ENCODE measurements at regions not wholly inside any gene's neighbourhood (a gene's known extent, or its start where the extent isn't known, plus 50 kb on each side); places are given as distances from the start of the nearest gene placed in this dataset.
"Not testable (repeated sequence)": the region's sequence is repeated elsewhere in the genome, so short reads cannot be mapped to it uniquely, and the experiment has no call there.

GRCh38 chr5:99061711-99062110, 132.9 kb upstream of the CHD1 start:
- DNase-seq, result no peak
- ATAC-seq, result no peak
- Mint-ChIP-seq H3K4me3 (no peak overlapping the region), H3K27ac (no peak overlapping the region), H3K9me3 (no peaks in the 10 kb centered on the region), H3K4me1 (peaks cover 5% of the 10 kb centered on the region), H3K27me3 (no peaks in the 10 kb centered on the region)

DNA sequence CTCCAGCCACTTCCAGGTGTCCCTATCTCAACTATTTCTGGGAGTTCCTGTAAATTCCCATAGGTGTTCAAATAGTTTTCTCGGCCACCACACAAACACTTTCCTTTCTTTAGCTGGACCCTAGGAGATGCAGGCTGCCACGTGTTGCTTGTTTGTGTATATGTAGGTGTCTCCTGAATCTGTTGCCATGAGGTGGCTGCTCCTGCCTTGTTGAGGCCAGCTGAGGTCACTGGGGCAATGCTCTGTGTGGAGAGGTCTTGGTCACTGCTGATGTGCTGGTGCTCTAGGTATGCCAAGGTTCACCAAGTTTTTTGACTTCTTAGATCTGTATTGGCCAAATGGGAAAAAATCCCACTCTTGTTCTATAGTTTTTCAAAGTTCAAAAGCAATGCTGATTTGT, 132.5 kb upstream of the CHD1 start:
- ATAC-seq, result no peak
- Mint-ChIP-seq H3K27ac (no peak overlapping the region), H3K9me3 (no peaks in the 10 kb centered on the region)

GRCh38 chr5:99060306-99061261, 131.8 kb upstream of the CHD1 start:
- Mint-ChIP-seq H3K4me3 (peak overlapping the region; percentile 27 to 47), H3K4me1 (peaks cover 5% of the 10 kb centered on the region), H3K27ac (no peak overlapping the region), H3K9me3 (no peaks in the 10 kb centered on the region), H3K27me3 (no peaks in the 10 kb centered on the region)
- ATAC-seq (peak; percentile 49), DNase-seq (peak; percentile 71 to 74)

More for the DNA sequence above, 132.5 kb upstream of the CHD1 start:
- Mint-ChIP-seq H3K4me1 (peaks cover 5% of the 10 kb centered on the region), H3K4me3 (no peak overlapping the region), H3K27me3 (no peaks in the 10 kb centered on the region)
- no peak for DNase-seq

DNA sequence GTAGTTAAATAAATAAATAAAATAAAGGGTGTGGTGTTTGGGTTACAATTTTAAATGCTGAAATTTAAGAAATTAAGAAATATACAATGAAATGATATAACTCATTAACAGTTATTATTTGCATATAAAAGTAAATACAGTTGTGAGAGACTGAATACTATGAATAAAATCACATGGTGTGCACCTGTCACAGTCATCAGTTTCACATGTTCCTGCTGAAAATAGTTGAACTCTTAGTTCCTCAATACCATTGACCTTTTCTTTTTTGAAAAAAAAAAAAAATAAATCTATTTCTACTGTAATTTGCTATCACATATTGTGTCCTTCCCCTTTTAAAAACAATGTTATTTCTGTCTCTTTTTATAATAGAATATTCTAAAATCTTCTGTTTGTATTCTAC, 130.9 kb upstream of the CHD1 start:
- no peak overlapping the region for H3K27ac Mint-ChIP-seq
- no peak for DNase-seq
- no peaks in the 10 kb centered on the region for H3K27me3 Mint-ChIP-seq
- peaks cover 5% of the 10 kb centered on the region for H3K4me1 Mint-ChIP-seq
- ATAC-seq, result no peak
- no peaks in the 10 kb centered on the region for H3K9me3 Mint-ChIP-seq
- no peak overlapping the region for H3K4me3 Mint-ChIP-seq

GRCh38 chr5:99058466-99058865, 129.7 kb upstream of the CHD1 start:
- DNase-seq, result no peak
- ATAC-seq, result no peak
- Mint-ChIP-seq H3K4me3 (no peak overlapping the region), H3K27me3 (no peaks in the 10 kb centered on the region), H3K4me1 (peaks cover 5% of the 10 kb centered on the region), H3K9me3 (no peaks in the 10 kb centered on the region), H3K27ac (no peak overlapping the region)

GRCh38 chr5:99054972-99055371, 126.2 kb upstream of the CHD1 start:
- DNase-seq, result no peak
- Mint-ChIP-seq H3K4me3 (no peak overlapping the region), H3K27ac (no peak overlapping the region), H3K4me1 (peaks cover 5% of the 10 kb centered on the region), H3K27me3 (no peaks in the 10 kb centered on the region), H3K9me3 (no peaks in the 10 kb centered on the region)
- ATAC-seq, result peak; percentile 50

- ATAC-seq, result no peak
- Mint-ChIP-seq H3K4me3 (no peak overlapping the region), H3K27ac (no peak overlapping the region), H3K4me1 (no peaks in the 10 kb centered on the region), H3K9me3 (peaks cover 18 to 20% of the 10 kb centered on the region in 2 donors), H3K27me3 (no peaks in the 10 kb centered on the region)
- DNase-seq, result no peak
These were observed 117.1 kb upstream of the CHD1 start for GRCh38 chr5:99045871-99046270.

DNA sequence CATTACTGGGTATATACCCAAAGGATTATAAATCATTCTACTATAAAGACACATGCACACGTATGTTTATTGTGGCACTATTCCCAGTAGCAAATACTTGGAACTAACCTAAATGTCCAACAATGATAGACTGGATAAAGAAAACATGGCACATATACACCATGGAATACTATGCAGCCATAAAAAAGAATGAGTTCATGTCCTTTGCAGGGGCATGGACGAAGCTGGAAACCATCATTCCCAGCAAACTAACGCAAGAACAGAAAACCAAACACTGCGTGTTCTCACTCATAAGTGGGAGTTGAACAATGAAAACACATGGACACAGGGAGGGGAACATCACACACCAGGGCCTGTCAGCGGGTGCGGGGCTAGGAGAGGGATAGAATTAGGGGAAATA, 114.5 kb upstream of the CHD1 start:
- H3K27ac Mint-ChIP-seq, ATAC-seq, H3K4me1 Mint-ChIP-seq, DNase-seq, H3K4me3 Mint-ChIP-seq, H3K27me3 Mint-ChIP-seq: not testable (repeated sequence)
- peaks cover 38 to 42% of the 10 kb centered on the region in 2 donors for H3K9me3 Mint-ChIP-seq

DNA sequence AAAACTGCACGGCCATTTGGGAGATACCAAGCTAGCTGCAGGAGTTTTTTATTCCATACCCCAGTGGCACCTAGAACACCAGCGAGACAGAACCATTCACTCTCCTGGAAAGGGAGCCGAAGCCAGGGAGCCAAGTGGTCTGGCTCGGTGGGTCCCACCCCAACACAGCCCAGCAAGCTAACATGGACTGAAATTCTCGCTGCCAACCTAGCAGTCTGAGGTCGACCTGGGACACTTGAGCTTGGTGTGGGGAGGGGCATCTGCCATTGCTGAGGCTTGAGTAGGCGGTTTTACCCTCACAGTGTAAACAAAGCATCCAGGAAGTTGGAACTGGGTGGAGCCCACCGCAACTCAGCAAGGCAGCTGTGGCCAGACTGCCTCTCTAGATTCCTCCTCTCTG, 108.9 kb upstream of the CHD1 start:
- ATAC-seq (peak; percentile 63), DNase-seq (peak in 1 of 2 donors; percentile 30)
- H3K4me1 Mint-ChIP-seq, result peaks cover 37% of the 10 kb centered on the region
- peaks cover 35 to 42% of the 10 kb centered on the region in 2 donors for H3K9me3 Mint-ChIP-seq
- H3K27ac Mint-ChIP-seq, result peak overlapping the region; percentile 34
- H3K4me3 Mint-ChIP-seq, result peak overlapping the region in 1 of 2 donors; percentile 36
- no peaks in the 10 kb centered on the region for H3K27me3 Mint-ChIP-seq

DNA sequence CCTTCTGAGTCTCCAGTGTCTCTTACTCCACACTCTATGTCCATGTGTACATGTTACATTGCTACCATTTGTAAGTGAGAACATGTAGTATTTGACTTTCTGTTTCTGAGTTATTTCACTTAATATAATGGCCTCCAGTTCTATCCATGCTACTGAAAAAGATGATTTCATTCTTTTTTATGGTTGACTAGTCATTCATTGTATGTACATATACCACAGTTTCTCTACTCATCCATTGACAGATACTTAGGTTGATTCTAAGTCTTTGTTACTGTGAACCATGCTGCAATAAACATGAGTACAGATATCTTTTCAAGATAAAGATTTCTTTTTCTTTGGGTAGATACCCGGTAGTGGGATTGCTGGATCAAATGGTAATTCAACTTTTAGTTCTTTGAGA, 107.1 kb upstream of the CHD1 start:
- ATAC-seq (peak; percentile 72), DNase-seq (no peak)
- Mint-ChIP-seq H3K9me3 (peaks cover 18 to 25% of the 10 kb centered on the region in 2 donors), H3K27ac (no peak overlapping the region), H3K4me1 (peaks cover 44% of the 10 kb centered on the region), H3K4me3 (no peak overlapping the region), H3K27me3 (no peaks in the 10 kb centered on the region)

DNA sequence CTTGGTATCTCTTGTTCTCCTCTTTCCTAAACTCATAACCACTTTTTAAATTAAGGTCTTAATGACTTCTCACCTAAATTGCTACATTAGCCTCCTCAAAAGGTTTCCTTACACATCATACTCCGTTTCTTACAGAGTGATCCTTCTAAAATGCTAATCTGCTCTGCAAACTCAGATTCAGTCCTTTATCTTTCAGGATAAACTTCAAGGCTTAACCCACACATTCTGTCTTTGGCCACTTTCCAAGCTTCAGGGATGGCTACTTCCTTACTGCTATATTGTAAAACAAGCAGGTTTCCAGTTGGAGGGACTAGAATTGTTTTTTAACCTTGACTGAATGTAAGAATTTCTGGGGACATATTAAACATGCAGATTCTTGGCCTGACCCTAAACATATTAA, 105.5 kb upstream of the CHD1 start:
- Mint-ChIP-seq H3K9me3 (peaks cover 5 to 9% of the 10 kb centered on the region in 2 donors), H3K27ac (no peak overlapping the region), H3K4me3 (peak overlapping the region; percentile 7 to 49), H3K4me1 (peaks cover 54% of the 10 kb centered on the region), H3K27me3 (no peaks in the 10 kb centered on the region)
- ATAC-seq (no peak), DNase-seq (no peak)

DNA sequence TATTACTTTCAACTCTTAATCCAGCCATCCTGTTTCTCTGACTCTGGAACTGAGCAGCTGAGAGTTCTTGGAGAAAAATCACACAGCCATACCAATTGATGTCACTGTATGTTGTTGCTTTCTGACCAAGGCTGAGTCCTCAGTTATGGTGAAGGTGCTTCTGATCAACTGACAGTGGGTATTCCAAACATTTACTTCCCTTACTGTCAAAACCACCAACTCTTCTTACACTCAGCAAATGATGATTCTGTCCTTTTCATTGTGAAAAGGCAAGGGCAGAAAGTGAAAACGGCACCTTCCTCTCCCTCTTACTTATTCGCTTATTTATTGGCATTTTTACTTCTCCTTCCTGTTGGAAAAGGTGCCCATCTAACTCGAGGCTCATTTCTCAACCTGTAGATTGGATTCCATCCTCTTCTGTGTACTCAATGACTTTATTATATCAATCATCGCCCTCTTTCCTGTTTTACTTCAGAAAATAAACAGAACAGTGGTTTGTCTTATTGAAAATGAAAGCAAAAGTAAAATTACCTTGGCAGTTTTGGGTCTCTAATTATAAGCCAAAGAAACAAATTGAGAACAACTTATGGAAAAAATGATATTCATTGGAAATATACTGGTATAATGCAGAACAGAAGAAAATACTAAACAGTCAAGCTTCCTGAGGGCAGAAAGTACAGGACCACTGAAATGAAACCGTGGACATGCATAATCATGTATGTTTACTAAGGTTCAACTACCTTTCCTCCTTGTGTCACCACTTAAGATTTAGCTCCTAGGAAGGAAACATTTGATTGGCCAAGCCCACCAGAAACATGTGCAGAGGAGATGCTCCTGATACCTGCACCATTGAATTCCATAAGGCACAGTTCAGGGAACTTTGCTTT, 104.5 kb upstream of the CHD1 start:
- H3K9me3 Mint-ChIP-seq, result peaks cover 0 to under 1% of the 10 kb centered on the region in 2 donors
- no peak for DNase-seq
- peaks cover 60% of the 10 kb centered on the region for H3K4me1 Mint-ChIP-seq
- H3K27me3 Mint-ChIP-seq, result no peaks in the 10 kb centered on the region
- H3K4me3 Mint-ChIP-seq, result peak overlapping the region; percentile 87 to 89
- ATAC-seq, result peak; percentile 18
- H3K27ac Mint-ChIP-seq, result peak overlapping the region; percentile 94 to 97

DNA sequence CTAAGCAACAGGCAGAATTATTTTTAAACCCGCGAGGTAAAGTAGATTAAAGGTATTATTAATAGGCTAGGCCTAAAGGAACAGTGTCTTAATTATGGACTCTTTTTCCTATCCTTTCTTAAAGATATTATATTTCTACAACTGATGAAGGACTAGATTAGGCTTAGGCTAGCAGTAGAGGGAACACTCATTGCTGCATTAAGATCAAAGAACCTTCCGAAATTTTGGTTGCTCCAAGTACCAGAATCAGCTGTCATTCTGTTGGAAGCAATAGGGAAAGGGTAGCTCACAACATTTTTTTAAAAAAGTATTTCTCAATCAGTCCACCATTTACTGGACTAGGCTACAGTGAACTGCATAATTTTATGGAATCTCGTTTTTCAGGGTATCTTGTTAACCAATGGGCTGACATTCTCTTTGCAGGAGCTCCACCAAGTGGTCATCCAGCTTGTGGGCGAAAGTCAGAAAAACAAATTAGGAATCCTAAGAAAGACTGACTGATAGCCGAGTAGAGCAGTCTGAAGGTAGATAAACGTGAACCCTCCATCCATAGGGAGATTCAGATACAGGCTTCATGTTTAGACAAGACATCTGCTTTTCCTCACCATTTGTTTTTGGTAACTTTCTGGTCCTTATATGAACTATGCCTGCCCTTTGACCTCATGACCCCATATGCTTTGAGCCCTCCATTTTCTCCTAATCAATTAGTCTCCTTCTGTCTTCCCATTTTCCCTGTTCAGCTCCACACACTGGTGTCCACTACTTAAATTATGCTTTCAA, 103.6 kb upstream of the CHD1 start:
- peaks cover 60% of the 10 kb centered on the region for H3K4me1 Mint-ChIP-seq
- no peaks in the 10 kb centered on the region for H3K9me3 Mint-ChIP-seq
- no peaks in the 10 kb centered on the region for H3K27me3 Mint-ChIP-seq
- ATAC-seq, result peak; percentile 40
- peak overlapping the region; percentile 92 to 97 for H3K27ac Mint-ChIP-seq
- DNase-seq, result no peak
- H3K4me3 Mint-ChIP-seq, result peak overlapping the region; percentile 87 to 89

- peaks cover 68% of the 10 kb centered on the region for H3K4me1 Mint-ChIP-seq
- H3K27ac Mint-ChIP-seq, result peak overlapping the region in 1 of 2 donors; percentile 6
- no peaks in the 10 kb centered on the region for H3K9me3 Mint-ChIP-seq
- no peak for DNase-seq
- no peak overlapping the region for H3K4me3 Mint-ChIP-seq
- no peaks in the 10 kb centered on the region for H3K27me3 Mint-ChIP-seq
- ATAC-seq, result no peak
These were observed 102.2 kb upstream of the CHD1 start for GRCh38 chr5:99030906-99031440.

DNA sequence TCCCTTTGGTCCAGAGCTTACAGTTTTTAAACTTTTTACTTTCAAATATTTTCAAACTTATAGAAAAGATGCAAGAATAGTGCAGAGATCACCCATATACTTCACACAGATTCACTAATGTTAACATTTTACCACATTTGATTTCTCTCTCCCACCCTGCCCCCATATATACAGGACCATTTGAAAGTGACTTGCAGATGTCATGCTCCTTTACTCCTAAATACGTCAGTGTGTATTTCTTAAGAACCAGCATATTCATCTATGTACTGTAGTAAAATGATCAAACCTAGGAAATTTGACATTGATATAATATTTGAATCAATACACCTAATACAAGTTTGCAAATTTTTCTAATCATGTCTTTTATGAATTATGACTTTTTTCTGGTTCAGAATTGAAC, 100.4 kb upstream of the CHD1 start:
- H3K4me3 Mint-ChIP-seq, result no peak overlapping the region
- no peak overlapping the region for H3K27ac Mint-ChIP-seq
- no peaks in the 10 kb centered on the region for H3K9me3 Mint-ChIP-seq
- no peak for DNase-seq
- H3K4me1 Mint-ChIP-seq, result peaks cover 66% of the 10 kb centered on the region
- no peak for ATAC-seq
- no peaks in the 10 kb centered on the region for H3K27me3 Mint-ChIP-seq

All from stimulated activated naive CD8-positive, alpha-beta T cell treated with anti-CD3 and anti-CD28 coated beads, Interleukin-15, amount 100 ng/mL, for 72 hours (primary cell).